Small intestine (tissue), 7 donors: ENCODE measurements at regions not wholly inside any gene's neighbourhood (a gene's known extent, or its start where the extent isn't known, plus 50 kb on each side); places are given as distances from the start of the nearest gene placed in this dataset.

Experiments
- DNase-seq, 2 donors: peaks; one replicate each; pipeline versions ENCODE4 v3.0.0 to v3.0.0-alpha.2; 2013
- FAIRE-seq: peaks from 2 replicates; lab custom pipeline; 2012; peaks lifted over from hg19 to GRCh38; lab: Jason Lieb, UNC
- H3K27ac ChIP-seq, 3 donors: one replicate each; pipeline ENCODE4 v1.5.1; 2013; ENCODE audit warnings: low read length in 2 of 3, mild to moderate bottlenecking in 2 of 3, control low read depth in 1 of 3, inconsistent platforms in 1 of 3, low read depth in 1 of 3, moderate library complexity in 1 of 3
- H3K27me3 ChIP-seq, 3 donors: one replicate each; pipeline ENCODE4 v1.6.1; 2013; ENCODE audit warnings: low read length in 3 of 3, inconsistent platforms in 1 of 3; ENCODE audit not compliant: control insufficient read depth in 3 of 3, insufficient read depth in 3 of 3
- H3K36me3 ChIP-seq, 3 donors: one replicate each; pipeline ENCODE4 v1.6.1; 2013; ENCODE audit warnings: low read length in 3 of 3, inconsistent platforms in 1 of 3, low read depth in 1 of 3, mild to moderate bottlenecking in 1 of 3, moderate library complexity in 1 of 3; ENCODE audit not compliant: control insufficient read depth in 3 of 3, insufficient read depth in 2 of 3
- H3K4me1 ChIP-seq, 3 donors: one replicate each; pipeline ENCODE4 v1.6.1; 2013; ENCODE audit warnings: low read length in 2 of 3, inconsistent platforms in 1 of 3, low read depth in 1 of 3, mild to moderate bottlenecking in 1 of 3, moderate library complexity in 1 of 3; ENCODE audit not compliant: control insufficient read depth in 3 of 3, insufficient read depth in 2 of 3
- H3K4me3 ChIP-seq, 3 donors: one replicate each; pipeline ENCODE4 v1.5.1; 2013; ENCODE audit warnings: low read length in 3 of 3, control low read depth in 1 of 3, inconsistent platforms in 1 of 3, low read depth in 1 of 3, mild to moderate bottlenecking in 1 of 3, moderate library complexity in 1 of 3
- H3K9me3 ChIP-seq, 2 donors: one replicate each; pipeline ENCODE4 v1.6.1; 2013; ENCODE audit warnings: low read depth in 1 of 2, low read length in 1 of 2; ENCODE audit not compliant: control insufficient read depth in 2 of 2, insufficient read depth in 1 of 2
- WGBS, 3 donors: extraction: QIAGEN DNeasy Blood & Tissue Kit; methylation state at CpG; one replicate each; pipeline ENCODE4 v1.1.7; 2013; 5-methylcytosine and 5-hydroxymethylcytosine counted together
- donor health status: healthy with polysubstance abuse.
- donor health status: control.
- donor health status: control.
- donor health status: Bipolar disorder and iron deficiency.
- donor health status: healthy.

DNA sequence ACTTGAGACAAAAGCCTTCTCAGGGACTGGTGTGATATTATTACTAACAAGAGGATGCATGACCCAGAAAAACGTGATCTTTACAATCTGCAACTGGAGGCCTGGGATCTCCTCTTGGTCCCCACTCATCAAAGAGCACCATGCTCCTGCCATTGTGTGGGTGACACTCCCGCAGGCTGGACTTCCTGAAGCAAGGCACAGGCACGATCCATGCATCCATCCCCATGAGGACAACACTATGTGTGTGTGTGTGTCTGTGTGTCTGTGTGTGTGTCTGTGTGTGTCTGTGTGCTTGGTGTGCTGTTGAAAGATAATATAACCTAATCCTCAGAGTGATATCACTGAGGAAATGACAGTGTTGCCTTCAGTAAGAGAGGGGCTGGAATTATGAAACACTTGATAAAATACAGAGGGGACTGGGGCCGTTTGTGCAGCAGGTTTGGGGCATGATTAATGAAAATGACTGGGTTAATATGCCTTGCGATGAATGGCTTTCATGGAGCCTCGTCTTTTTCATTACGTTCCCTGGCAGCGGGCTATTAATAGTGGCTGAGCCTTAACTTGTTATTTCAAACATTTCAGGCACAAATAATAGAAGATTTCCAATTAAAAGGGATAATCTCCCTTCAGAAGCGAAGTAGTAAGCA lies 180.8 kb upstream of the TCERG1L start:
- FAIRE-seq (no peak), DNase-seq (no peak)
- Histone ChIP-seq H3K27ac (no peak overlapping the region), H3K4me1 (no peaks in the 10 kb centered on the region), H3K27me3 (no peaks in the 10 kb centered on the region), H3K9me3 (no peaks in the 10 kb centered on the region), H3K36me3 (no peaks in the 10 kb centered on the region), H3K4me3 (no peak overlapping the region)
- 61 to 64% (median 62%) methylated on average over 9 of the region's 9 CpGs for WGBS, 3 donors

DNA sequence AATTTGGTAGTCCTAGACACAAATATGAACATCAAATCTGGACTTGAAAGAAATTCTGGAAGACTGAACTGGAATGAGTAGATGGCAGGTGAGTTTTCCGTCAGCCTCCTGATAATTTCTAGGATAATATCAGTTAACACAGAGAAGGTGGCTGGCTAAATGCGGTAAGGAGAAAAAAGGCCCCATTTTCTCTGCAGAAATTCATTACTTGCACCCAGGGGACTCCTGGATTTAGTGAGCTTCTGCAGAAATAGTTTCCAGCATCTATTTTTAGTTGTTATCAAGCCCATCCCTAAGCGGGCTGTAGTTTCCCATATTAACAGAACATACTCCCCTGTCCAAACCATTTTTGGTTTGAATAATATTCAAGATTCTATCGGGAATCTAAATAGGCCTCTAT lies 181.9 kb upstream of the TCERG1L start:
- FAIRE-seq: no peak
- Histone ChIP-seq H3K27ac (no peak overlapping the region), H3K9me3 (no peaks in the 10 kb centered on the region), H3K4me1 (no peaks in the 10 kb centered on the region), H3K4me3 (no peak overlapping the region), H3K27me3 (no peaks in the 10 kb centered on the region), H3K36me3 (no peaks in the 10 kb centered on the region)
- no peak for DNase-seq
- 85 to 89% (median 87%) methylated on average over 4 of the region's 4 CpGs for WGBS, 3 donors

DNA sequence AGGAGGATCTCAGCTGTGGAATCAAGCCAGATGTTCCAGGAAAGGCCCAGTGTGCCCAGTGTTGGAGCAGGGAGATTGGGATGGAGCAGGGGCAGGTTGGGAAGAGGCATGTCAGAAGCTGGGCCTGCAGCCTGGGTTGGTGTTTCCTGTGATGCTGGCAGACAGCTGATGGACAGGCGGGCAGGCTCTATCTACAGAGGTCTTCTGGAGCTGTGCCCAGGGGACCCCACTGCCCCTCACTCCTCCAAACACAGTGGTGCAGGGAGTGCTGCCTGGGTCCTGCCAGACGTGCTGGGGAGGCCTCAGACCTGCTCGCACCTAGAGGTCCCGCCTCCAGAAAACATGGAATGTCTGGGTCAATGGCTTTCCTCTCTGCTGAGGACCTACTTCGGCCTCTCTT lies 182.9 kb upstream of the TCERG1L start:
- FAIRE-seq (no peak), DNase-seq (no peak)
- 80 to 86% (median 82%) methylated on average over 5 of the region's 5 CpGs for WGBS, 3 donors
- H3K9me3 ChIP-seq: no peaks in the 10 kb centered on the region
- H3K36me3 ChIP-seq: no peaks in the 10 kb centered on the region
- no peak overlapping the region for H3K4me3 ChIP-seq
- no peaks in the 10 kb centered on the region for H3K4me1 ChIP-seq
- no peaks in the 10 kb centered on the region for H3K27me3 ChIP-seq
- H3K27ac ChIP-seq: no peak overlapping the region

DNA sequence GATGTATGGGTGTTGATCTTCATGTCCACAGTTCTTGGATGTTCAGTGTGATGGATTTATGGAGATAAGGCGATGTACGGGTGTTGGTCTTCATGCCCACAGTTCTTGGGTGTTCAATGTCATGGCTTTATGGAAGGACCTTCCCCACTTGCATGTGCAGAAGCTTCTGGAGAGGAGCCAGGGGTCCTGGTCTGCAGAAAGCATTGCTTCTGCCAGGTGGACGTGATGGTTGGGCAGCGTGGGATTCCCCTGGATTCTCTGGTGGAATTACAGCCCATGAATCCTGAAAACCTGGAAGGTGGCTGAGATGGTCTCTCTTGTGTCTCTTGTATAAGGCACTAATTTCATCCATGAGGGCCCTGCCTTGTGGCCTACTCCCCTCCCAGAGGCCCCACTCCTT lies 183.7 kb upstream of the TCERG1L start:
- no peaks in the 10 kb centered on the region for H3K4me1 ChIP-seq
- 71 to 90% (median 84%) methylated on average over 4 of the region's 4 CpGs for WGBS, 3 donors
- no peak for FAIRE-seq
- H3K27me3 ChIP-seq: no peaks in the 10 kb centered on the region
- DNase-seq: no peak
- no peaks in the 10 kb centered on the region for H3K9me3 ChIP-seq
- H3K36me3 ChIP-seq: no peaks in the 10 kb centered on the region
- no peak overlapping the region for H3K27ac ChIP-seq
- H3K4me3 ChIP-seq: no peak overlapping the region

DNA sequence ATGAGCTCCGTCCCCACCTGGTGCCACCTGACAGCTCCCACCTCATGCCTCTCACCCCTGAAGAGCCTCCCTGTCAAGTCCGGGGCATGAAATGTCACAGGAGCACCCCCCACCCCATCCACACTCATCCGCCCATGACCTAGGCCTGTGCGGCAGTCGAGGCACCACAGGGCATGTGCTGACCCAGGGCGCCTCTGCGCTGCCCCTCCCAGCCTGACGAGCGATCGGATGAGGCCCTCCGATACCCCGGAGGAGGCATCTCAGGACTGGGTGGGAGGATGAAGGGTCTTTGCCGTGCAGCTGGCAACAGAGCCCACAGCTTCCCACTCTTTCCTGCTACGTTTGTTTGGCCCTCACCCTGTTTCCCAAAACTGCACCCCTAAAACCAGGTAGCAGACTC lies 184.4 kb upstream of the TCERG1L start:
- WGBS, 3 donors: 84 to 91% (median 91%) methylated on average over 14 of the region's 14 CpGs
- no peaks in the 10 kb centered on the region for H3K27me3 ChIP-seq
- no peak for DNase-seq
- H3K27ac ChIP-seq: no peak overlapping the region
- no peaks in the 10 kb centered on the region for H3K4me1 ChIP-seq
- no peak for FAIRE-seq
- H3K4me3 ChIP-seq: no peak overlapping the region
- H3K36me3 ChIP-seq: no peaks in the 10 kb centered on the region
- H3K9me3 ChIP-seq: no peaks in the 10 kb centered on the region

DNA sequence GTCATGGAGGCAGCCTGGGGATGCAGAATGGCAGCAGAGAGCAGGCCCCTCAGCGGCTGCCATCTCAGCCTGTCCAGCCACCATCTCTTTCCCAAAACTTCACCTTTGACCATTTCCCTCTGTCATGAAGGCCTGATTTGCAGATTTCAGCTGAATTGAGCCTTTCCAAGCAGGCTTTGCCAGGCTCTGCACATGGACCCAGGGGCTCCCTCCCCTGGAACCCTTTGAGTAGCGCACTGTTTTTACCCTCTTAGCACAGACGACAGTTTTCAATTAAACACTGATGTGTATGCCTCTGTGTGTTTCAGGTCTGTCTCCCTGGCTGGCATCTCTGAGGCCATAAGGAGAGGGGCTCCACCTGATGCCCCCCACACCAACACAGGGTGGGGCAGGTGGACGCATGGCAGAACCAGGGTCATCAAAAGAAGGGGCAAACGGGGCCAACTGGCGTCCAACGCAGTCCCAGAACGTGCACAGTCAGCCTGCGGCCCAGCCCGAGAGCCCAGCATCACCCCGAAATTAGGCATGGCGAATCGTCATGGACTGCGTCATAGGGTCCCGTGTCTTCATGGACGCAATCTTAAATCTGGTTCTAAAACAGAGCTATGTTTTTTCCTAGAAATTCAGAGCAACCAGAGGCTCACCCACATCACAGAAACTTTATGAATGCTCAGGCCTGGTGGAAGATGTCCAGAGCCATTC lies 185.0 kb upstream of the TCERG1L start:
- 87 to 92% (median 88%) methylated on average over 16 of the region's 16 CpGs for WGBS, 3 donors
- no peaks in the 10 kb centered on the region for H3K36me3 ChIP-seq
- H3K4me1 ChIP-seq: no peaks in the 10 kb centered on the region
- H3K27ac ChIP-seq: no peak overlapping the region
- no peak for FAIRE-seq
- no peaks in the 10 kb centered on the region for H3K9me3 ChIP-seq
- no peak overlapping the region for H3K4me3 ChIP-seq
- no peaks in the 10 kb centered on the region for H3K27me3 ChIP-seq
- no peak for DNase-seq

DNA sequence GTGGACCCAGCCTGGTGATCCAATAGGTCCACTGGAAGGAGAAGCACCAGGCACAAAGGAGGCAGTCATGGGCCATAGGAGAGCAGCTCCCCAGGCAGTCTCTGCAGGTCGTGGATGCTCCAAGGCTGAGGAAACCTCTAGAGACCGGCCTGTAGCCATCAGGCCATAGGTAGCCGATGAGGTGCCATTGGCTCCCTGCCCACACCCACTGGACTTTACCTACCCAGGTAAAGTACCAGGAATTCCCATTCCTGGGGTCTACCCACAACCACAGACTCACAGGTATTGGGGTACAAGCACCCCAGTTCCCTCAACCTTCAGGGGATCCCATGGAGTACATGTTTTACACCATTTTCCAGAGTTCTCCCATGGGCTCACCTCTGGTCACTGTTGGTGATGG lies 188.0 kb upstream of the TCERG1L start:
- H3K9me3 ChIP-seq: peaks cover 0 to 7% of the 10 kb centered on the region in 2 donors
- H3K4me3 ChIP-seq: no peak overlapping the region
- 62 to 84% (median 81%) methylated on average over 3 of the region's 3 CpGs for WGBS, 3 donors
- no peak overlapping the region for H3K27ac ChIP-seq
- FAIRE-seq: no peak
- DNase-seq: no peak
- H3K4me1 ChIP-seq: no peaks in the 10 kb centered on the region
- H3K36me3 ChIP-seq: no peaks in the 10 kb centered on the region
- H3K27me3 ChIP-seq: no peaks in the 10 kb centered on the region

DNA sequence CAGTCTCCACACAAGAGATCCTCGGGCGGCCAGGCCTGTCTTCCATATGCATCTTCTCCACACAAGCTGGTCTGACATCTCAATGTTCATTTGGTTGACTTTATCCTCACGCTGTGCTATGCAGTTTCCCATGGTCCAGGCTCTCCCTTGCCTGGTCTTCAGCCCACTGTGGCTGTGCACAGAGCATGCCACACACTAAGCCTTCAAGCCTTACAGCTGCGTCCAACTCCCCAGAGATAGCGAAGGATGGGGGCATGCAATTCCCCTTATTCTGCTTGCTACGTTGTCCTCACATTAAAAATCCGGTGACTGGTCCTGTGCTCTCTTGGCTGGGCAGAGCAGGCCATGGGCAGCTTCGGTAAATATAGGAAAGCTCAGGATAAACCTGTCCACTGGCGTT lies 188.7 kb upstream of the TCERG1L start:
- H3K9me3 ChIP-seq: peaks cover 0 to 7% of the 10 kb centered on the region in 2 donors
- DNase-seq (no peak), FAIRE-seq (no peak)
- no peaks in the 10 kb centered on the region for H3K27me3 ChIP-seq
- H3K36me3 ChIP-seq: no peaks in the 10 kb centered on the region
- 82 to 88% (median 86%) methylated on average over 9 of the region's 9 CpGs for WGBS, 3 donors
- no peaks in the 10 kb centered on the region for H3K4me1 ChIP-seq
- H3K27ac ChIP-seq: no peak overlapping the region
- no peak overlapping the region for H3K4me3 ChIP-seq
